ENCODE measurements at regions not wholly inside any gene's neighbourhood (a gene's known extent, or its start where the extent isn't known, plus 50 kb on each side); places are given as distances from the start of the nearest gene placed in this dataset.

DNA sequence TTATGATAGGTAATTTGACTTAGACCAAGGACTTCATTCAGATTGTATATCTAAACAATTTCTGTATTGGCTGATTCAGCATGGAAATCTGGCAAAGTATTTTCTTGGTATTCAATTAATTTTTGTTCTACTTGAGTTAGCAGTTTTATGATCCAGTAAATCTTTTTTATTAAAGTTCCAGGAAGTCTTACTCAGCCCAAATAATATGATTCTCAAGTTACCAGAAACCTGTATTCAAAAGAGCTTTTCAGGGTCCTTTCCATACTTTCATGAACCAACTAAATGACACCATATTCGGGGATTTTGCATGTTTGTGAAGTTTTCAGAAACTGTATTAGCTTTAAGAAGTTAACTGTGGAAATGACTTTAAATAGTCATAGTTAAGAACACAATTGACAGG is 662.6 kb downstream of the LRFN5 start:
- DNase-seq = no peak

DNA sequence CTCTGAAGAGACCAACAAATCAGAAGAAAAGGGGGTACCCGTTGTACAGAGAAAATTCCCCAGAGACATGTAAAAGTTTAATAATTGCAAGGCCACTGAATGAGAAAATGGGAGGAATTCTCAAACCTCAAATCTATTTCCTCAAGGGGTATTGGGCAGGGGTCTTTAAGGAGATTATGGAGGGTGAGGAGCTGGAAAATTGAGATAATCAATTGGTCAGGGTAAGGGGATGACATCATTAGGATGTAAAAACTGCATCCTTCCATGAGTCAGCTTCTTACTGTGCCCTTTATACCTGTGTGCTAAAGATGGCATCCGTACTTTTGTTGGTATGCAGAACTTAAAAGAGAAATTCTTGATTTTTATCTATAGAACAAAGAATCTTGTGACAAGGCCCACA is 641.5 kb downstream of the LRFN5 start:
- DNase-seq = no peak

DNA sequence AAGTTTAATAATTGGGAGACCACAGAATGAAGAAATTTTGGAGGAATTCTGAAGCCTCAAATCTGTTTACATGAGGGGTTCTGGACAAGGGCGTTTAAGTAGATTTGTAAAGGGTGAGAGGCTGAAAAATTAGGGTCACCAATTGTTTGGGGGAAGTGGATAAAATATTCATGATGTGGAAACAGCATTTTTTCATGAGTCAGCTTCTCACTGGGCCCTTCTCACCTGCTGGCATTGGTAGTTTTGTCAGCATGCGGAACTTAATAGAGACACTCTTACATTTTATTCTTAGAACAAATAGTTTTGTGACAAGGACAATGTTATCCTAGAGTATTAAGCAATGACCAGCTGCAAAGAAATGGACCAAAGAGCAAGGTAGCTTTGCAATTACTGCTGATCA is 634.4 kb downstream of the LRFN5 start:
- DNase-seq = no peak

DNA sequence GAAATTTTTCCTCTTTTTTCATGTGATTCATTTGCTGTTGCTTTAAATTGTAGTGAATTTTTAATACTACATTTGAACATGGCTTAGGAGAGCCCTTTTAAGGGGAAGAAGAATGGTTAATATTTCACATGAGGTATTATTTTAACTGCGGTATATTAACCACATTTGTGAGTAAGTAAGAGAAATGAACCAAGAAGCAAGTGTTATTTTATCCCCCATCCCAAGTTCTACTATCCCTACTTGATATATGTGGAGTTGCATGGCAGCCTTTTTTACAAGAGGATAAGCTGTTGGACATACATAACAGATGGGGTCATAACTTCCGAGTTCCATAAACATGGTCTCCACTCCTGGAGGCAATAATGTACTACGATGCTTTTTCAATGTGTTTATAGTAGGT is 623.3 kb downstream of the LRFN5 start:
- DNase-seq = no peak

DNA sequence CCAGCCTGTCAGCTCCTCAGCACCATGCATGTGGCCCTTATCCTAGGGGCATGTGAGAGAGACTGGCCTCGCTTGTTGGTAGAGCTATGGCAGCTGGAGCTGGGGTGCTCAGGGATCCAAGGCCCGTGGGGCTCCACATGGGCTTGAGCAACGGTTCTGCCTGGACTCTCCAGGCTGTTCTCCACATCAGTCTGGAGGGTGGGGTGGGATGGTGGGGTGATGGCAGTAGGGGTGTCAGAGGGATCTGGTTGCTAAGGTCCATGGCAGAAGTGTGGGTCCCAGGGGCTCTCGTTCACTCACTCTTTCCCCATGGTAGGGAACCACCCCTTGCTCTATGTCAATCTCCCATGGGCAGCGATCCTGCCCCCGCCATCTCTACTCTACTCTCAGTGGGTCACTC is 622.6 kb downstream of the LRFN5 start:
- DNase-seq = no peak

DNA sequence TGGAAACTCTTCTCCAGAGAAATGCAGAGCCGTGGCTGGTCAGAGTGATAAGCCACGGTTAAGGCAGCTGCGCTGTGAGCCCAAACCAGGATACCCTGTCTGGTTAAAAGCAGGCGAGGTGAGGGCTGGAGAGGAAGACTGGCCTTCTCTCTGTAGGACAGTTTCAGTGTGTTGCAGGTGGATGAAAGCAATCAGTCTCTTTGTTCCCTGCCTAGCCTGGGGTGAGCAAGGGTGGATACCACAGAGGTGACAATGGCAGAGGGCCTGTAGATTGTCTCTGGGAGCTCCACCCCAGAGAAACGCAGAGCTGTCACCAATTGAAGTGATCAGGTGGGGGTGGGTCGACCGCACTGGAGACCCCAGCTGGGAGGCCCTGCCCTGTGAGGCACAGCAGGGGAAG is 621.9 kb downstream of the LRFN5 start:
- no peak for DNase-seq

DNA sequence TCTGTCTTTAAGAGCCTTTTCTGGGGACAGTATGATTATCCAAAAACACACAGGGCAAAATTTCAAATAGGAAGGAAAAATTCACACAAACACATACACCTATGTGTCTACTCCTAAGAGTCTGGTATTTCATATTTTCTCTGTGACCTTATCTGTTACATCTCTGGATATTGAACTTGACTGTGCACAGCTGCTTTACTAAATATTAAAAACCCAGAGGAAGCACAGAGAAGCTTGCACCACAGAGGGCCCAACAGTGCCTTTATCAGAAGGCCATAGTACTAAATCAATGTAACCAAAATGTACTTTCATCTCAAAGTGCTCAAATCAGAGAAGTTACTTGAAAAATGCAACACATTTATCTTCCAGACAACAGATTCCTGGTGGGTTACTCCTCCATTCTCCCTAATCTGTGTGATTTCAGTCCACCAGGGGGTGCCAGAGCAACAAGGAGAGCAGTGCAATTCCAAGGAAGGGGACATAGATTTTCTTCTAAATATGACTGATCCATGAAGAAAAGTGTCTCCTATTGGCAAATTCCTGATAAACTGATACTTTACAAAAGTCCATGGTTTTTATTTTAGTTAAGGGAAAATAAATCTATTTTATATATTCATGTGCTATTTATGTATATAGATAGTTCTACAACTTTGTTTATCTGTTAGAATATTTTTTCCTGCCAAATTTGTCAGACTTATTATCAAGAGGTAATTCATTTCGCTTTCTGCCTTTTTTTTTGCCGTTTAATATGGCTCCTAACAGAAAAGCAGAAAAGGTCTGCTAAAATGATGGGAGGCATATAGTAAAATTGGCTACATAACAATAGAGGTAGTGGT is 617.6 kb downstream of the LRFN5 start:
- peak in 1 of 2 experiments; percentile 1 for DNase-seq

DNA sequence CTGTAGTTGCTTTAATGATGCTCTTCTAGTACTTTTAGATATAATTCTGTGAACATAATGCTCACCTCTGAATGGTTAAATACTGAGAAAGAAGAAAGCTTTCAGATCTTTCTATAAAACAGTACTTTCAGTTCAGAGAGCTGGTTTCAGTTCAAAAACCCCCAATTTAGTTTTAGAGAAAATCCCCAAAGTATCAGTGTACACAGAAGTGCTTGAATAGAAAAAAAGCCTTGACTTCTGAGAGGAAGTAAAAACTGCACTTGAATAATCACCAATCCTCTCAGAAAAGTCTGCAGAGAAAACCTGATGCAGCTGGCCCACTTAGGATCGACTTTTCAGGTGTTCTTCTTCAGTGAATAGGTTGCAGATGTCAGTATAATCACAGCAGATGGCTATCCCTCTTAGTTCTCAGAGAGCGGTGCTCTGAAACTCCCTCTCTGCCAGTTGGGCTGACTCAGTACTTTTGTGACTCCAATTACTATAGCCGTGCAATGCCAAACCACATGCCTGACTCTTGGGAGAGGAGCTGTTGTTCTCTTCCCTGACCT is 616.3 kb downstream of the LRFN5 start:
- no peak for DNase-seq

DNA sequence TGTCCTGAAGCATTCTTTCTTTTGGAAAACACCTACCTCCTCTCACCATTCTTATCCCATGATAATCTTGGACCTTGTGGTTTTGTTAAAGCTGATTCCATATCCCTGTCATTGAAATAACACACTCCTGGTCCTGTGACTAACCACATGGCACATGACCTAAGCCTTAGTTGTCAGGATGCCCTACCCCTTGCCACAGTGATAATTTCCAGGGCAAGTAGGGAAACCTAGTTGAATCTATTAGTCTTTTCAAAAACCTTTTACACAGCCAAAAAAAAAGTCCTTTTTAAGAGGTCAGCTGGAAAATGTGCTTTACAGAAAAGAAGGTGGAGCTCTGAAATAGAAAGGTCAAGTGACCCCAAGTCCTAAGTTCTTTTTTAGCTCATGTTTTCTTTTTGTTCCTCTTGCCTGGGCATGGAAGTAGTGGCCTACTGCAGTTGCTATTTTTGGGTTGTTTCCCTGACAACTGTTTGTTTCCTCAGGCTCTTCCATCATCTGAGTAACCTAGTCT is 608.4 kb downstream of the LRFN5 start:
- no peak for DNase-seq

DNA sequence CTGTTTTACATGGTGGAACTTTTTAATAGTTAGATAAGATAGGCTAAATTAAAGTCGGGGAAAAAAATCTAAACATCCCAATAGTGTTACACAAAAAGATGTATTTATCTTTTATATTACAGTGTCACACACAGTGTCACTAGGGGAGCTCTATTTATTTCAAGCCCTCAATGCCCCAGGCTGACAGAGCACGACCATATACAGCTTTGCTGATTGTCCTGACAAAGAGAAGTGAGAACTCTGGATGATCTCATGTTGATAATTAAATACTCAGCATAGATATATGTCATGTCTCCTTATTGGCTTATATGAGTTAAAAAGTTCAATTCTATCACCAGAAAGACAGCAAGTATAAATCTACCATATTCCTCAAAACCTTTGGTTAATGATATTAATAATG is 594.3 kb downstream of the LRFN5 start:
- DNase-seq = no peak

DNA sequence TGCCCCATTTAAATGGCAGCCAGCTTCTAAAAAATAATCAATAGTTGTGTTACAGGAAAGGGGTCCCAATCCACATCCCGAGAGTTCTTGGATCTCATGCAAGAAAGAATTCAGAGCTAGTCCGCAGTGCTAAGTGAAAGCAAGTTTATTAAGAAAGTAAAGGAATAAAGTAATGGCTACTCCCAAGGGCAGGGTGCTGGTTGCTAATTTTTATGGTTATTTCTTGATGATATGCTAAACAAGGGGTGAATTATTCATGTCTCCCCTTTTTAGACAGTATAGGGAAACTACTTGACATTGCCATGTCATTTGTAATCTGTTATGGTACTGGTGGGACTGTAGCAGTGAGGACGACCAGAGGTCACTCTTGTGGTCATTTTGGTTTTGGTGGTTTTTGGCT is 591.3 kb downstream of the LRFN5 start:
- DNase-seq = no peak

DNA sequence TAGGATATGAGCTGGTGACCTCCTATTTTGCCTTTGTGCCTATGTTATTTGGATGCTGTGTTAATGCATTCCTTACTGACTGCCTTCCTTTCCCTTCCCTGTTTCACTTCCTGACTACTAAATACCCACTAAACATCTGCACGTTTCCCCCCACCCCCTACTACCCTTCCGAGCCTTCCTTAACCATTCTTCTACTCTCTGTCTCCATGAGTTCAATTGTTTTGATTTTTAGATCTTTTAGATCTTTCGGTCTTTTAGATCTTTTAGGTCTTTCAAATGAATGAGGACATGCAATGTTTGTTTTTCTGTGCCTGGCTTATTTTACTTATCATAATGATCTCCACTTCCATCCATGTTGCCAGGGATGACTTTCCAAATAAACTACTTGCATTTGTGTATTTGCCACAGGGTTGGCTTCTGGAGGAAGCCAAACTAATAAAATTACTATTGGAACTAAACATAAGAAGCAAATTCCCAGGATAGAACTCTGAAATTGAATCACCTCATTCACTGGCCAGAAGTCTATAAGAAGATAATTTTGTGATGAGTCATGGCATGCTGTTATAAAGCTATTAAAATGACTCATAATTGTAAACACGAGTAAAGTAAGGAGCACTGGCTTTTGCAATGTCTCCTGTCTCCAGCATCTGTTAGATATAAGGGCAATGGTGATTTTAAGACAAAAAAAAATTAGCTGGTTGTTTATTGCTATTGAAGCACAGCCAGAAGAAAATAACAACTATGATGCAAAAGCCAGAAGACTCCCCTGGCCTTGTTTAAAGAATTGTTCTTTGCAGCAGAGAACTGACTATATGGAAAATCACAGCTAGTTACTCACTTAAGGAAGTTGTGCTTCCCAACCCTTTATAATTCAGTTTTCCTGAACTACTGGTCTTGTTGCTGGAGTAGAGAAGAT is 586.3 kb downstream of the LRFN5 start:
- no peak for DNase-seq

DNA sequence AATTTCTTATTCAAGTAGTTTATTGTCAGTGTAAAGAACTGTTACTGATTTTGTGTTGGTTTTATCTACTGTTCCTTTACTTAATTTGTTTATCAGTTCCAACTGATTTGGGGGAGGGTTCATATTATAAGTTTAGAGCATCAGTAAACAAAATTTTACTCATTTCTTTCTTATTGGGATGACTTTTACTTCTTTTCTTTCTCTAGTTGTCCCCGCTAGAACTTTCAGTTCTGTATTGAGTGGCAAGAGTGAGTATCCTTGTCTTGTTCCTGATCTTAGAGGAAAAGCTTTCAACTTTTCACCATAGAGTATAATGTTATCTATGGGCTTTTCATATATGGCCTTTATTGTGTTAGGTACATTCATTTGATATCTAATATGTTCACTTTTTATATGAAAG is 584.1 kb downstream of the LRFN5 start:
- DNase-seq = no peak

DNA sequence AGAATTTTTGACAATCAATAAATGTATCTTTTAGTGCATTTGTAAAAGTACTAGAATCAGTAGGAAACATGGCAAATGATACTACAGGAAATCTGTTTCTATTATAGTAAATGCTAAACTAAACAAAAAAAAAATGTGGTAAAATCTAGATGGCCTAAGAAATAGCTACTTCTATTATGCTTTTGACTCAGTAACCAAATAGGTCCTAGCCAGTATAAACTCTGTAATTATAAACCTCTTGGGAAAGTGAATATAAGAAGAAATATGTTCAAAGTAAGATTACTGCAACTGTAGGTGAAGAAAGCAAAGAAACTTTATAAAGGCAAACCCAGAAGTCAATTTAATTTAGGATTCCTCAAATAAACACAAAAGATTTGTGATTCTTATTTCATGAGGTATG is 581.2 kb downstream of the LRFN5 start:
- no peak for DNase-seq

DNA sequence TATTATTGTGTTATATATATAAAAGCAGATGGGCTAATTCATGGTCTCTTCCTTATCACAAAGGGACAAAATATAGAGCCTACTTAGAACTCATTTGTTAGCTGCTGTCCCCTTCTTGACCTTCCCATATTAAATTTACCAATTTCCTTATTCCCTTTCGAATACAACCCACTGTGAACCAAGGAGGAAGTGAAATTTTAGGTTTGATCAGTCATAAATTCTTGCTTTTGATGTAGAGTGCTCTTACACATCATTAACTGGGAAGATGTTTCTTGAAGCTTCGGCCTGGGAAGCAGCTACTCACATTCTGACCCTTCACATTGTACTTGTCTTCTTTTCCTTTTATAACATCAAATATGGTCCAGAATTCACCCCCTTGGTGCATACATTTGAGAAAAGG is 579.0 kb downstream of the LRFN5 start:
- DNase-seq = no peak

DNA sequence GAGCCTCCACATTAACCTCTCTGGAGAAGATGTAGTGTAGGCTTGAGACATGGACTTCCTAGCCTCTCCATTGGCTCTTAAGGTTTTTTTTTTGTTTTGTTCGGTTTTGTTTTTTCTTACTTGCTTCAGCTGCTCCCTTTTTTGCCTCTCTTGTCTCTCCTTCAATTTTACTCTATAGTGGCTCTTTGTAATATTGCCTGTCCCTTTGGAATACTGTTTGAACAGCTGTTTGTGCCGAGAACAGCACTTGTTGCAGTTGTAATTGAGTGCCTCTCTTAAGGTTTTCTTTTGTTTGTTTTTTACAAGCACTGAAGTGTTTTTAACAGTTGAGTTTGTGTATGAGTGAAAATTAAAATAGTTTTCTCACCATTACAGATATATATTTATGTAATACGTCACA is 567.7 kb downstream of the LRFN5 start:
- DNase-seq = no peak

DNA sequence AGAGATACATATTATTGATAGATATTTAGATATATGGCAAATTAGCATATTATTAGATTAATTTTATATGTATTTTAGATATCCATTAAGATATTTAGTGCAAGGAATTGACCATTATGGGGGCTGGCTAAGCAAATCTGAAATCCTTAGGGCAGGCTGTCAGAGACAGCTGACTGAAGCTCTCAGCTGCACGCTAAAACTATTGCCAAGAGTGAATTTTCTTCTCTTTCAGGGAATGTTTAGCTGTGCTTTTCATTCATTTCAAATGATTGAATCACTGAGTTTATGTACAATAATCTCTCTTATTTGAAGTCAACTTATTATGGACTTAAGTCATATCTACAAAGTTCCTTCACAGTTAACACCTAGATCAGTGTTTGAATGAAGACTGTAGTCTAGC is 566.5 kb downstream of the LRFN5 start:
- DNase-seq = no peak

DNA sequence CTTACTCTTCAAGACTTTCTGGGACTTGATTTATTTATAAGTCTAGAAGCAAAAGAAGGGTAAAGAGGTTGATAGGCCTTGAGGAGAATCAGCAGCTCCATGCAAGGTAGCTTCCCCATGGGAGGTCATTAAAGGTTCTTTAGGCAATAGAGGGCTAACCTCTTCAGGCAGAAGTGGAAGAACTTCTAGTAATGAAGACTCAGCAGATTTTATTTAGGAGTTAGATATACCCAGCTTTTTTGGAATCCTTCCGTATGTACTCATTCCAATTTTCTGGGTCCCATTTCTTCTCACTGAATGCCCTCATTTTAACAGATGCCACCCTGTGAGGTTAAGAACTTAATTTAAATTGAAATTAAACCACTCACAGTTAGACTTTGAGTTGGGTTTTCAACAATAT is 565.6 kb downstream of the LRFN5 start:
- DNase-seq = no peak

DNA sequence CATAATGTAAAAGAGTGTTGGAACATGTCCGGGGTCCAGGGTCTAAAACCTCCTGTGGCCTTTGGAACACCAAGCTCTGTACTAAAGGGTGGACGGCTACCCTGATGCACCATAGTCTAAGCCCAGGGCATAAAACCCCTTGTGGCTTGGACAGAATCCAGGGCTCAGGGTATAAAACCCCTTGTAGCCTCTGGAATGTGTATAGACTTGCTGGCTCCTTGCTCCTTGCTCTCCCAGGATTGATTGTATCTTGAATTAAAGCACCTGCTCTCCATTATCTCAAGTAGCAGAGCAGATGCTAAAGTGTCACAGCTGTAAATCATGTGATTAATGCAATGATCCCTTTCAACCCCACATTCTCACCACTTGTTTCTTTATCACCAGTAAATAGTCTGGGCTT is 556.5 kb downstream of the LRFN5 start:
- DNase-seq = no peak

DNA sequence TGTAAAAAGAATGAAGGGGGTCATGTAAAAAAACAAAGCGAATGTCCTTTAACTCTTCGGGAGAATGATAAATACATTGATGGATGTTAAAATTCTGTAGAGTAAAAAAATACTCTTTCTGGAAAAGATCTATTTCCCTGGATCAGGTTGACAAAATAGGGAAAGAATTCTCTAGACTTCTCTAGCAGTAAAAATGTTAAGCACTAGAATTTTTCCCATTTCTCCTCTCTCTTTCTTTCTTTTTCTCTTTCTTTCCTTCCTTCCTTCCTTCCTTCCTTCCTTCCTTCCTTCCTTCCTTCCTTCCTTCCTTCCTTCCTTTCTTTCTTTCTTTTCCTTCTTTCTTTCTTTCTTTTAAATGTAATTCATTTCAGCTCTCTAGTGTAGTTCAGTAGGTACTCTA is 552.5 kb downstream of the LRFN5 start:
- no peak for DNase-seq

DNA sequence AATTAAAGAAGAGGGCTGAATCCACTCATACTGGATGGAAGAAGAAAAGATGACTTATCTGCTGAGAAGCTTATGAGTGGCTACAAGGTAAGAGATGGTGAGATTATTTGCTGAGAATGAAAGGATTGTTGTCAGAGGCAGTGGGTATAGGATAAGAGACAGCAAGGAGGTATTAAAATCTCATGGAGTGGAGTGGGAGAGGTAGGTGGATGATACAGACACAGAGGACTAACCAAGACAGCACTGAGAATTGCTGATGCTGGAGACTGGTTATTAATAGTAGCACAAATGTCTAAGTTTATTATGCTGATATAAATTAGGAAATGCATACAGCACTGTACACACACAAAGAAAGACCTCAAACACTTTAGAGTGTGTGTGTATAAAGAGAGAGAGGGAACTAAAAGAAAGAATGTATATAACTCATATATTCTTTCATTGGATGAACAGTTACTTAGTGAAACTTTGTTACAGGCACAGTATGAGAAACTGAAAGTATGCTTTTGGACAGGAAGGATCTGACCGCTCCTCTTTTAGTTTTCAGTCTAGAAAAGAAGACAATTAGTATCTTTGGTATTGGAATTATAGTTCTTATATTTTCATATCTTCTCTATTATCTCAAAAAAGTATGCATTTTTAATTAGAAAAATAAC is 543.1 kb downstream of the LRFN5 start:
- DNase-seq = no peak

DNA sequence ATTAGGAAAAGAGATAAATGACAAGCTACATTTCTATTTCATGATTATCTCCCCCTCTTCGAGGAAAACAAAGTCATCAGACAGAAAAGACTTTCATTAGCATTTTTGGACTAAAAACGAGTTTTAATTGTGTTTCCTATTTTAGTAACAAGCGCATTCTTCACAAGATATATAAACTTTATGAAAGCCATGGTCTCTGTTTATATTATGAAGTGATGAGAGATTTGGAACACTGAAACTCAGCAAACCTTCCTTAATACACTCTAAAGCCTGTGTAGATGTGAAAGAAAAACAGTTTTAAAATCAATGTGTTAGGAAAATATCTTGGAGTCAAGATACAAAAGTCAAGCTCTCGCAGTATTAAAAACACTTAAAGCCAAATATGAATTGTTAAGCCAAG is 539.1 kb downstream of the LRFN5 start:
- no peak for DNase-seq

DNA sequence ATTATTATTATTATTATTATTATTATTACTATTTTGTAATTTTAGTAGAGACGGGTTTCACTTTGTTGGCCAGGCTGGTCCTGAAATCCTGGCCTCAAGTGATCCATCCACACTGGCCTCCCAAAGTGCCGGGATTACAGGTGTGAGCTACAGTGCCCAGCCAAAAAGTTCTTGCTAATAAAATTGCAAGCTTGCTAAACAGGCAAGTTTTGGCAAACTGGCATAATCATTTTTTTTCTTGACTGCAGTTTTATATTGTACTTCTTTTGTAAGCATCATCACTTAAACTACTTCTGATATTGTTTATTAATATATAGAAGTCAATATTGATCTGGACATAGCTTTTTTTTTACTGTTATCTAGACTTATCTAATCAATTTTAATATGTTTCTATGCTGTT is 536.4 kb downstream of the LRFN5 start:
- DNase-seq = no peak

Measured in stimulated activated CD4-positive, alpha-beta T cell treated with anti-CD3 and anti-CD28 coated beads, Interleukin-4, amount 100 ng/mL, for 4 hours (primary cell).